ENCODE measurements at regions not wholly inside any gene's neighbourhood (a gene's known extent, or its start where the extent isn't known, plus 50 kb on each side); places are given as distances from the start of the nearest gene placed in this dataset.

GRCh38 chr15:61396235-61396919 is 167.3 kb upstream of the RORA start (continued):
- TF ChIP-seq CDX4 (CRISPR knock-in tag; IDR thresholded peaks at IDR 0.05; ENCODE audit: borderline replicate concordance) = no peak
- no peak for TF ChIP-seq ARID4B (CRISPR knock-in tag; IDR thresholded peaks at IDR 0.05; ENCODE audit: borderline replicate concordance)
- no peak for TF ChIP-seq E2F1 (CRISPR knock-in tag; IDR thresholded peaks at IDR 0.05)
- TF ChIP-seq ZMAT4 (CRISPR knock-in tag; IDR thresholded peaks at IDR 0.05) = no peak
- TF ChIP-seq FOXJ3 (CRISPR knock-in tag; IDR thresholded peaks at IDR 0.05; ENCODE audit: borderline replicate concordance) = no peak

GRCh38 chr15:61393949-61394348 is 164.8 kb upstream of the RORA start:
- no peaks in the 10 kb centered on the region for H3K27me3 Mint-ChIP-seq (ENCODE audit: low read depth)
- no peak overlapping the region for H3K4me3 Mint-ChIP-seq
- ATAC-seq (no peak), DNase-seq (ENCODE audit: low spot score) (no peak)
- CTCF ChIA-PET = no interaction called here
- no peaks in the 10 kb centered on the region for H3K9me3 Mint-ChIP-seq
- no peaks in the 10 kb centered on the region for H3K4me1 Mint-ChIP-seq
- POLR2A ChIA-PET = no interaction called here
- H3K36me3 Mint-ChIP-seq = no peaks in the 10 kb centered on the region
- no peak overlapping the region for H3K27ac Mint-ChIP-seq
- TF ChIP-seq KAT7 (CRISPR knock-in tag; IDR thresholded peaks at IDR 0.05; ENCODE audit: borderline replicate concordance) (no peak), FOXP1 (CRISPR knock-in tag; IDR thresholded peaks at IDR 0.05; ENCODE audit: borderline replicate concordance) (no peak), ZNF317 (CRISPR knock-in tag; IDR thresholded peaks at IDR 0.05; ENCODE audit: borderline replicate concordance, low read depth) (no peak), ZNF138 (CRISPR knock-in tag; conservative IDR thresholded peaks at IDR 0.05) (no peak), ZNF416 (CRISPR knock-in tag; IDR thresholded peaks at IDR 0.05) (no peak), AFF4 (CRISPR knock-in tag; IDR thresholded peaks at IDR 0.05; ENCODE audit: borderline replicate concordance) (no peak), PREB (CRISPR knock-in tag; IDR thresholded peaks at IDR 0.05; ENCODE audit: borderline replicate concordance) (no peak), TP53 (CRISPR knock-in tag; IDR thresholded peaks at IDR 0.05) (no peak), SMAD4 (CRISPR knock-in tag; IDR thresholded peaks at IDR 0.05) (no peak), NFE2L1 (CRISPR knock-in tag; IDR thresholded peaks at IDR 0.05) (no peak), ZNF121 (CRISPR knock-in tag; IDR thresholded peaks at IDR 0.05) (no peak), MLX (CRISPR knock-in tag; IDR thresholded peaks at IDR 0.05) (no peak), MYBL2 (CRISPR knock-in tag; IDR thresholded peaks at IDR 0.05) (no peak), STAT6 (CRISPR knock-in tag; conservative IDR thresholded peaks at IDR 0.05; ENCODE audit: low read depth) (no peak)

All from WTC11 (cell line).